ENCODE measurements at regions not wholly inside any gene's neighbourhood (a gene's known extent, or its start where the extent isn't known, plus 50 kb on each side); places are given as distances from the start of the nearest gene placed in this dataset.

DNA sequence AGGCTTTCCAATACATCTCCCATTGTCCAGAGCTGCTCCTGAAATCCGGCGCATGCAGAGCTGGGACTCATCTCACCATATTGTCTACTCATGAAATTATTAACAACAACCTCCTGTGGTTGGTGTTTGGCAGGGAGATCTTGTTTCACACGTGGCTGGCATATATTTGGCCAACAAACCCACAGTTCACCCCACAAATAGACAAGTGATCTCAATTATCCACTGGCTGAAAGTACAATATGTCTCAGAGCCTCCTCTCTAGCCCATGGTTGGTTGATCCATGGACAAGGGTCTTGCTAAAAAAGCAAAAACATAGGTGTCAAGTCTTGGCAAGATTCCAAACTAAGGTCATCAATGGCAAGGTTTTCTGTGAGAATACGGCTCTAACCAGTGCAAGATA is 386.9 kb downstream of the ETS1 start:
- H3K36me3 ChIP-seq (ENCODE audit: control insufficient read depth, insufficient read depth, low read length) = no peaks in the 10 kb centered on the region
- H3K27me3 ChIP-seq (ENCODE audit: control insufficient read depth, insufficient read depth, low read length) = no peaks in the 10 kb centered on the region
- TF ChIP-seq CTCF (IDR thresholded peaks at IDR 0.05; ENCODE audit: insufficient read depth, low read length, severe bottlenecking) = no peak
- DNase-seq (ENCODE audit: low read depth) = no peak
- no peak overlapping the region for H3K4me3 ChIP-seq (ENCODE audit: low read depth, low read length)
- FAIRE-seq = no peak

DNA sequence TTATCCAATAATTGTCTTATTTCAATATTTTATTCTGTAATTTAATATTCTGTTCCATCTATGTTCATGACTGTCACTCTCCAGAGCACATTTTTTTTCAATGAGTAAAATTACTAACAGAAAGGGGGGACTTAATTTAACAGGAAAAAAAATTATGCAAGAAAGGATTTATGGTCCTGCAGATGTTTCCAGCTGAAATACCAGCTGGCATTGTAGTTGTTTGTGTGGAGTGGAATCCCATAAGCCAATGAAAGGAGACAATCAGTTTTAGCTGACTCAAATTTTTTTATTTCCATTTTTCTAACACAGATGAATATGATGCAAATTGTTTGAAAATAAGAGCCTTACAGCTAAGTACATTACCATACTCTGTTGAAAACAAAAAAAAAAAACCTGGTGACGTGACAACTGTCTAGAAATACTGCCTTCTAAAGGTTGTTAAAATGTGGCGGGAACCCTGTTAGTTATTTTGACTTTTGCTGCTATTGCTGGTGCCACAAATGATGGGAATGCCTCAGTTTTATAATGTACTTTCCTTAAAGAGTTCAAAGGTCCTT is 389.1 kb downstream of the ETS1 start:
- TF ChIP-seq CTCF (IDR thresholded peaks at IDR 0.05; ENCODE audit: insufficient read depth, low read length, severe bottlenecking) = no peak
- FAIRE-seq = no peak
- DNase-seq (ENCODE audit: low read depth) = no peak

GRCh38 chr11:128196235-128196634 is 391.1 kb downstream of the ETS1 start:
- Histone ChIP-seq H3K4me3 (ENCODE audit: low read depth, low read length) (no peak overlapping the region), H3K27me3 (ENCODE audit: control insufficient read depth, insufficient read depth, low read length) (no peaks in the 10 kb centered on the region), H3K36me3 (ENCODE audit: control insufficient read depth, insufficient read depth, low read length) (no peaks in the 10 kb centered on the region)
- FAIRE-seq (no peak), DNase-seq (ENCODE audit: low read depth) (peak; percentile 62)
- TF ChIP-seq CTCF (IDR thresholded peaks at IDR 0.05; ENCODE audit: insufficient read depth, low read length, severe bottlenecking) = no peak

More for the DNA sequence above, 389.1 kb downstream of the ETS1 start:
- Histone ChIP-seq H3K27me3 (ENCODE audit: control insufficient read depth, insufficient read depth, low read length) (no peaks in the 10 kb centered on the region), H3K4me3 (ENCODE audit: low read depth, low read length) (no peak overlapping the region), H3K36me3 (ENCODE audit: control insufficient read depth, insufficient read depth, low read length) (no peaks in the 10 kb centered on the region)

DNA sequence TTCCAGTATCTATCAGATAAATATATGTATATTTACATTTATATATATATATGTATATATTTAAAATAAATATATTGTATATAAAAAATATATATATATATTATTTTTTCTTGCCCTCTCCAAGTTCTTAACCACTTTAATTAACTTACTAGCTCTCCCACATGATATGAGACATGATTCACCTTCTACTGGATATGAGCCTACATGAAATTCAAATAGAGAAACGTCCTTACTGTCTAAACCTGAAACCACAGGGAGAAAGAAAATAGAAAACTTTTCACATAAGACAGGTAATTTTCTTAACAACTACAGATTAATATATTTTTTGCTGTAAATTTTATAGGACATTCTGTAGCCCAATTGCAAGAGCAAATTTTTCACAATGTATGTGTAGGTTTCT is 391.6 kb downstream of the ETS1 start:
- Histone ChIP-seq H3K27me3 (ENCODE audit: control insufficient read depth, insufficient read depth, low read length) (no peaks in the 10 kb centered on the region), H3K4me3 (ENCODE audit: low read depth, low read length) (no peak overlapping the region), H3K36me3 (ENCODE audit: control insufficient read depth, insufficient read depth, low read length) (no peaks in the 10 kb centered on the region)
- FAIRE-seq (no peak), DNase-seq (ENCODE audit: low read depth) (peak; percentile 48)
- no peak for TF ChIP-seq CTCF (IDR thresholded peaks at IDR 0.05; ENCODE audit: insufficient read depth, low read length, severe bottlenecking)

DNA sequence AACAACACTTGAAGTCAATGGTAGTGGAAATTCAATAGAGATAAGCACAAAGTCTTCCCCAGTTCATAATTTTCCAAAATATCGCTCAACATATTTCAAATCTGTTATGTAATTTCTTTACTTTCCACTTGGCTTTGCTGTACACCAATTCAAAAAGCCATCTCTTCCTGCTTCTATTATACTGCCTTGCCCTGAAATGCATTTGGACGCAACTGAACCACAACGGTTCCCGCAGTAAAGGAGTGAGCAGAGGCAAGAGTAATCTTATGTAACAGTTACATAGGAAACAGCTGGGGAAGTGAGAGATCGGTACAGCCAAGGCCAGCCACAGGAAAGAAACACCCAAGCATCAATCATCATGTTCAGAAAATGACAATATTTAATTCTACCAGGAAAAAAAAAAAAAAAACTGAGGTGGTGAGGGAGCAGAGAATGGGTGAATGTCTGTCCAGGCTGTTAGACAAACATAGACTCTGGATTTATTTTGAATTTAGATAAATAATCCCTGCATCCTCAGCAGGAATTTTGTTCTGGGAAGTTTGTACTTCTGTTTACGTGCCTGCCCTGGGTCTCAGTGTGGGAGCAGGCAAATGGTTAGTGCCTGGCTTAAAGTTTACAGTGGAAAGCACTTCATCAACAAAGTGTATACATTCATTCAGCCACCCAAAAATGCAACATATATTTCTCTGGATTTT is 392.2 kb downstream of the ETS1 start:
- FAIRE-seq = no peak
- TF ChIP-seq CTCF (IDR thresholded peaks at IDR 0.05; ENCODE audit: insufficient read depth, low read length, severe bottlenecking) = no peak
- Histone ChIP-seq H3K27me3 (ENCODE audit: control insufficient read depth, insufficient read depth, low read length) (no peaks in the 10 kb centered on the region), H3K36me3 (ENCODE audit: control insufficient read depth, insufficient read depth, low read length) (no peaks in the 10 kb centered on the region), H3K4me3 (ENCODE audit: low read depth, low read length) (no peak overlapping the region)
- no peak for DNase-seq (ENCODE audit: low read depth)

DNA sequence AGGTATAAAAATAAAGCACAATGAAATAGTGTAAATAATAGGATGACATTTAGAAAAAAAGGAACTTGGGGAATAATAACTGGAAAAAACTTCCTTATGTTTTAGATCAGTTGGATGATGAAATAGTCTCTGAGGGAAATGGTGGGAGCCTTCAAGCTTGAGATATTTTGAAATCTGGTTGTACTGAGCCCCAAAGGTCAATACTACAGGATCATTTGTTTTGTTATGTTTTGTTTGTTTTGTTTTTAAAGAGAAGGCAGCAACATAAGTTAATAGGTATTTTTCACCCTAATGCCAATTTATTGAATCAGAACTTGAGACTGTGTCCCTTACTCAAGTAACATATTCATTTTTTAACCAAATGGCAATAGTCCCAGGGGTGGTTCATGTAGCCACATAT is 393.1 kb downstream of the ETS1 start:
- Histone ChIP-seq H3K27me3 (ENCODE audit: control insufficient read depth, insufficient read depth, low read length) (no peaks in the 10 kb centered on the region), H3K36me3 (ENCODE audit: control insufficient read depth, insufficient read depth, low read length) (no peaks in the 10 kb centered on the region), H3K4me3 (ENCODE audit: low read depth, low read length) (no peak overlapping the region)
- FAIRE-seq (no peak), DNase-seq (ENCODE audit: low read depth) (no peak)
- no peak for TF ChIP-seq CTCF (IDR thresholded peaks at IDR 0.05; ENCODE audit: insufficient read depth, low read length, severe bottlenecking)

Data from bronchial epithelial cell (primary cell).